Kasumi-1 (cell line): ENCODE measurements at regions not wholly inside any gene's neighbourhood (a gene's known extent, or its start where the extent isn't known, plus 50 kb on each side); places are given as distances from the start of the nearest gene placed in this dataset.

Experiments
- DNase-seq, 2 experiments: peaks; one replicate each; lab custom pipeline; 2025; lab: John Stamatoyannopoulos, UW

GRCh38 chr2:138105358-138105757, 141.1 kb downstream of the HNMT start:
- no peak for DNase-seq

GRCh38 chr2:138106606-138107005, 142.3 kb downstream of the HNMT start:
- no peak for DNase-seq

DNA sequence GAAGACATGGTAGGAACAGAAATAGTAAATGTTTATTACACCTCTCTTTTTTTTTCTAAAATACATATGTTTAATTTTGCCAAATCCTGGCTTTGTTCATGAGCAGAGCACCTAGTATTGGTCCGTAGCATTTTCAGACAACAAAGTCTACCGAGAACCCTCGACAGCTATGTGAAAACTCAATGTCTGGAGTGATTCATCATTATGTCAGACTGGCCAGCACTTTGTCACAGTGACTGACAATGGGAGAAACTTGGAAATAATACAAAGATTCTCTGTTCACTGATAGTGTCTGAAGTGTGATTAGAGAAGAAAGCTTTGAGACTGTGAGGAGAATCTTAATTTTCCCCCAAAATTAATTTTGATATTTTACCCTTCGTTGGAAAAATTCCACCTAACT, 143.0 kb downstream of the HNMT start:
- DNase-seq, result no peak

- no peak for DNase-seq
Observed at GRCh38 chr2:138110453-138111083, 146.3 kb downstream of the HNMT start.

GRCh38 chr2:138112536-138112935, 148.3 kb downstream of the HNMT start:
- no peak for DNase-seq

DNA sequence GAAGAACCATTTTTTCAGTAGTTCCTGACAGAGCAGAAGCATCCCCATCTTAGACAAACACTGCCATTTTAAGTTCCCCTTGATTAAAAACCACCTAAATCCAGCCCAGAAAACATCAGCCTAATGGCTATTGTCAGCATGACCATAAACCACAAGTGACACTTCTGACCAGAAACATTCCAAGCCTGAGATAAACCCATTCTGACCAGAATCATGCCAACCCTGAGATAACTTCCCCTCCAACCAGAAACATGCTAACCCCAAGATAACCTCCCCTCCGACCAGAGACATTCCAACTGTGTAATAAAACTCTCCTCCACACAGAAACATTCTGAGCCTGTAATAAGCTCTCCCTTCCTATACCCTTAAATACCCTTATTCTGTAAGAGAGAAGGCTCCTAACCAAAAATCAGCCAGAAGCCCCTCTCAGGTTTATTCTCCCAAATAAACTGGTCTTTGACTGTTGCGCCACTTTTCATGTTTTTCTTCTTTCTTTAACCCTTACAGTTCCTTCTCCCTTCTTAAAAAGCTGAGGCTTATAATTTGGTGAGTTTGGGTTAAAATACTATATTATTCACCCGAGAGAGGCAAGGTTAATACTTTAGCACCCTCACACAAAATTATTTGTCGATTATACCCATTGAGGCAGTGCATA, 149.7 kb downstream of the HNMT start:
- no peak for DNase-seq

DNA sequence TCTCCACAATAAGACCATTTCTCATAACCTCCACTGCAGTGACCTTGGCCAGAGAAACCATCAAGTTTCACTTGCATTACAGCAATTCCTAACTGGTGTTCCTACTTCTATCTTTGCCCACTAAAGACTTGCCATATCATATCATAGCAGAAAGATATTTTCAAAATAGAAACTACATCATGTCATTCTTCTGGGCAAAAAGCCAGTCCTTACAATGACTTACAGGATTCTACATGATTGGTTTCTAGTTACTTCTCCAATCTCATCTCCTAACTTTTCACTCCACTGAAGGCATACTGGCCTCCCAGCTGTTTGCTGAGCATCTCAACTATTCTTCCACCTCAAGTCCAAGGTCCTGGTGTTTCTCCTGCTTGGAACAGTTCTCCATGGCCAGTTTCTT, 151.4 kb downstream of the HNMT start:
- DNase-seq, result no peak

GRCh38 chr2:138116456-138116855, 152.2 kb downstream of the HNMT start:
- no peak for DNase-seq

DNA sequence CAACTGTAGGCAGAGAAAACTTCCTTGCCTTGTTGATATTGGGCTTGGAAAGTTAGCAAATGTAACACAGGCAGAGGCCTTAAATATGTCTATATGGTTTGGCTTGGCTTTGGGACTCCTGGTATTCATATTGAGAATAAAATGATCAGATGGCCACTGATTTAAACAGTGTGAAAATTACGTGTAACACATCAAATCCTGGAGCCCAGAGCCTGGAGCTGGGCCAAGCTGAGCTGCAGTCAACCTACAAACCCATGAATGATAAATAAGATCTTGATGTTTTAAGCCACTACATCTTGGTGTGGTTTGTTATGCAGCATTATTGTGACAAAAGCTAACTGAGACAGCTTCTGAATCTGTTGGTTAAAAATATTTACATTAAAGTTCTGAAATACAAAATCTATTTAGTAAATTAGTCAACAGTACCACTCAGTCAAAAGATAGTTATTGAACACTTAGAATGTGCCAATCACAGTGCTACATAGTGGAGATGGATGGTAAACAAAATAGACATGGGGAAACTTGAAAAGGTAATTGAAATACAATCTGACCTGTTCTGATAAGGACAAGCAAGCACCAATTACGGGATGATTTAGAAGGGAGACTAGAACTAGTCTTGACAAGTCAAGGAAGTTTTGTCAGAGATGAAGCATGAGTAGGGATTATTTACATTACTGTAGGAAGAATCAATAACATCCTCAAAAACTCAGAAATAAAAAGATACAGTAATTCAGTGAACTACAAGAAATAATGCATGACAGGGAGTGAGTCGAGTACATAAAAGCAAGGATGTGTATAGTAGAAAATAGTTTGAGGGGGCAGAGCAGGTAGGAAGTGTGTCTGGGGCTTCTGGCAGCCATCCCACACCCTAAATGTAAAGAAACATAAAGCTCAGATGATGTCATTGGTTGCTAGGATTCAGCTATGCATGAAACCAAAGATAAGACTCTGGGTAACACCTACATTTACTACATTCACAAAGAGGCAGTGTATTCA, 157.7 kb downstream of the HNMT start:
- DNase-seq, result no peak

GRCh38 chr2:138122891-138123290, 158.6 kb downstream of the HNMT start:
- DNase-seq, result no peak

DNA sequence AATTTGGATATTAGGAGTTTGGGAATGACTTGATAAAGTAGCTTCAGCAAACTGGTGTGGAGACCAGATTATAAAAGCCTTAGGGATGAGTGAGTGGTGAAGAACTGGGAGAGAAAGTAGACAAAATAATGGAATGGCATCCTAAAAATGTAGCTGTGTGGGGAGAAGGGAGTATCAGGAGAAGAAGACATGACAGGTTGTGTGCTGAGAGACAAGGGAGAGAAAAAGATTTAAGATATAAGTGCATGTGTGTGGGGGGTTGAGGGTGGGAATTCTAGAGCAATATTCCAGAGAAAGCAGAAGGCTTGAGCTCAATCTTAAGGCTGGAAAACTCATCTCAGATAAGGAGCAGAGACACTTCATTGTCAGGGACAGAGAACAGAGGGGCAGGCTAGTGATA, 159.5 kb downstream of the HNMT start:
- no peak for DNase-seq

- DNase-seq, result no peak
Observed at GRCh38 chr2:138124521-138124920, 160.2 kb downstream of the HNMT start.

DNA sequence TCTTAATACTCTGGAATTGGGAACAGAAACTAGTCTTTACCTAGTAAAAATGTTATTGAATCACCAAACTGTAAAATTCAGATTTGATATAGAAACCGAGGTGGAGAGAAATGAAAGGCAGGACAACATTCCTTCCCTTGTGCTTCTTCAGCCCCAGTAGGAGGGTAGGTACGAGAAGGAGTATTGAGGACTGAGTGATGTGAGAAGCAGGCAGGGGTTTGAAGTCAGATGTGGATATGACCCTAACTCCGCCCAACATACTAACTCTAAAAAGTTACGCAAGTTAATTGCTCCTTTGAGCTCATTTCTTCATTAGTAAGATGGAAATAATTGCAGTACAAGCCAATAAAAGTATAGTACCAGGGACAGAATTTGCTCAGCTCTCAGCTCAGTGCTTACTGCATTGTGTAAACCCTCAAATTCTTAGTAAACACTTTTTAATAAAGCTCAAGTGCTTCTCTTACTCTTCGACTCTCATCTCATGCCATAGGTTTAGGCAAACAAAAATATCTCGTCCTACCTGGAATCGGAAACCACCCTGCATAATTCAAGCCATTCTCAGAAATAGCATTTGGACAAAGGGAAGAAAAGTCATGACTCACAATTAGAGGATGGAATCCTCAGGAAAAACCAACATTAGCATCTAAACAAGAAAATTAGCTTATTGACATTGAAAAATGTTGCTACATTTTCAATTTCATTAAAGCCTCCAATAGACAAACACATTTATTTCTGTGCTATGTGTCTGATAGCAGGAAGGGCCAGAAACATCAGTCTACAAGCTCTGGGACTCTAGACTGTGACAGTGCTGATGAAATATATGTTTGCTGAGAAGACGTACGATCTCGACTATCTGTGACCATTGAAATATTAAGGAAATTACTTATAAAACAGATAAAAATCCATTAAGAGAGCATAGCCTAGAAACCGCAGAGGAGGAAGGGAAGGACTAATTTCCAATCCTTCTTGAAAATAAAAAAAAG, 161.3 kb downstream of the HNMT start:
- DNase-seq, result no peak

DNA sequence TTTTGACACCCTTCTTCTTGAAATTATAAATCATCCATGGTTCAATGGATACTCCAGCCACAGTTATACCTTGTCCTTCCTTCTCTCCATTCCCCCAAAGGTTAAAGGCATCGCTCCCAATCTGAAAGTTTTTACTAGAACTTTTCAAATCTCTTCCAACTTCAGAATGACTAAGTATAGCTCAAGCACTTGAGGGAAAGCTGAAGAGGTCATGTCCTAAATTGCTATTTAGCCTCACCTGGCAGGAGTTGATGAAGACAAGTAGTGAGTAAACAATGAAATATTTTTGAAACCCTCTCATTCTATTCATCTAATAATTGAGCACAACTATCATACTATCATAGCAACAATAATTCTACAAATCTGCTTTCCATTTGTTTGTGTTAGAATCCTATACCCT, 167.8 kb downstream of the HNMT start:
- no peak for DNase-seq

DNA sequence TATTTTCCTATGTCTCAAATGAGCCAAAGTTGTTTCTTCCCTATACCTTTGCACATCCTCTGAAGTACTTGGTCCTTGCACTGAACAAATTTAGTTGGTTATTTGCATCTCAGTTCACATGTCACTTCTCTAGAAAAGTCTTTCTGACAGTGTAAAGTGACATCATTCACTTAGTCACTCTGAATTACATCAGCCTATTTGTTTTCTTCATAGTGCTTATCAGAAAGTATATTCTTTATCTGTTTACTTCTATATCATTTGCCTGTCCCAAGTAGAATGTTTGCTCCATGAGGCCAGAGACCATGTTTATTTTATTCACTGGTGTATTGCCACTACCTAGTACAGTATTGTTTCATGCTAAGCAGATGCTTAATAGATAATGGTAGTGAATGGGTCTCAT, 173.7 kb downstream of the HNMT start:
- DNase-seq, result no peak

DNA sequence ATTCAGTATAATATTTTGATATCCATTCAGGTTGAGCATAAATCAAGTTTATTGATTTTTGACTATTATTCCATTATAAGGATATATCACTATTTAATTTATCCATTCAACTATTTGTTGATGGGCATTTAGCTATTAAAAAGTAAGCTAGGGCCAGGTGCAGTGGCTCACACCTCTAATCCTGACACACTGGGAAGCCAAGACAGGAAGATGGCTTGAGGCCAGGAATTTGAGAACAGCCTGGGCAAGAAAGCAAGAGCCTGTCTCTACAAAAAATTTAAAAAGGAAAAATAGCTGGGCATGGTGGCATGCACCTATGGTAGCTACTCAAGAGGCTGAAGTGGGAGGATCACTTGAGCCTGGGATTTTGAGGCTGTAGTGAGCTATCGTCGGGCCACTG, 183.5 kb downstream of the HNMT start:
- no peak for DNase-seq

DNA sequence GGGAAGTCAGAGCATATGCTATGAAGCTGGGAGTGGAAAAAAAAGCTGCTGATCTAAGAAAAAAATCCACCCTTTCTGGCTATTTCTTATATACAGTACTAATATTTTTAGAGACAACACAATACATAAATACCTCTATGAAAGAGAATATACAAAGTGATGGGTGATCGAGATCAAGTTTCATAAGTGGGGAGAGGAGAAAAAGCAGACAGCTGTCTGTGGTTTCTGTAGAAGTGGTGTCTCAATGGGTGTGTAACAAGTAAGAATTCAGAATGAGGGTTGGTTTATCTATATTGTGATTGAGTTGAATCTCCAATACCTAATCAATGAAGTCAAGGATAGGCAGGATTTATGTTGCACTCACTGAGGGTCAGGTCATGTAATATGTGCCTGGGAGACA, 191.0 kb downstream of the HNMT start:
- DNase-seq, result no peak

DNA sequence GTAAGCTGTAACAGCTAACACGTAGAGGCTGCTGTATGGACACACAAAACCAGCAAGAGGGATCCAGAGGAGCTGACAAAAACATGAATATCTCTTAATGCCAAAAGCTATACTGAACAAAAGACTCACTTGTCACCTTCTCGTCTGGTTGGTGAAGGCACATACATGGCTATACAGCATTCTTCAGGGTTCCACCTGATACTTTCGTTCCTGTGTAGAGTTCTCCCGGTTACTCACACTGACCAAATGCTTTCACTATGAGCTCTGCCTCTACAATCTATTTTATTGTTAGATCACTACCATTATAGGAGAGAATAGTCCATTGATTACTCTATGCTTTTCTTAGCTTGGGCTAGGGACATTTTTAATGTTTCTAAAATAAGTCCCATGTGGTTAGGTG, 193.1 kb downstream of the HNMT start:
- DNase-seq, result no peak

DNA sequence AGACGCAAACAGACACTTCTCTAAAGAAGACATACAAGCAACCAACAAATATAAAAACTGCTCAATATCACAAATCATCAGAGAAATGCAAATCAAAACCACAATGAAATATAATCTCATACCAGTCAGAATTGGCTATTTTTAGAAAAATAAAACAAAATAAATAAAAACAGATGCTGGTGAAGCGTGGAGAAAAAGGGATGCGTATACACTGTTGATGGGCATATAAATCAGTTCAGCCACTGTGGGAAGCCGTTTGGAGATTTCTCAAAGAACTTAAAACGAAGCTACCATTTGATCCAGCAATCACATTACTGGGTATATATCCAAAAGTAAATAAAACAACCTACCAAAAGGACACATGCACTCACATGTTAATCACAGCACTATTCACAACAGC, 206.2 kb downstream of the HNMT start:
- DNase-seq, result no peak

GRCh38 chr2:138171244-138171643, 207.0 kb downstream of the HNMT start:
- no peak for DNase-seq

- no peak for DNase-seq
Observed at GRCh38 chr2:138175066-138175465, 210.8 kb downstream of the HNMT start.
